IMR-90 (cell line): ENCODE measurements at regions not wholly inside any gene's neighbourhood (a gene's known extent, or its start where the extent isn't known, plus 50 kb on each side); places are given as distances from the start of the nearest gene placed in this dataset.

Source experiments
- ATAC-seq: fragments of 200-7000 bp; cut with Tn5 transposase; 2 replicates; pipeline ENCODE4 v1.9.1; 2020; ENCODE audit warnings: low read depth, mild to moderate bottlenecking, moderate library complexity
- BruUV-seq: library from RNA; stranded (reverse); fragments of 400-500 nt; replicated peaks from 2 replicates; lab custom pipeline; 2021; lab: Mats Ljungman, UMichigan
- CTCF ChIA-PET: fragments of 300-600 bp; formaldehyde crosslinking; extraction: SDS; loops from one replicate; lab custom pipeline; 2021; ENCODE audit warnings: antibody characterized with exemption; lab: Yijun Ruan, JAX
- POLR2A ChIA-PET: fragments of 300-600 bp; sonication (Branson Sonifier 250); formaldehyde crosslinking; loops from one replicate; lab custom pipeline; 2022; ENCODE audit warnings: antibody characterized with exemption; ENCODE audit not compliant: unreplicated experiment; lab: Charles Lee
- DNase-seq: peaks from one replicate; pipeline ENCODE4 v3.0.0; 2013
- H2AFZ ChIP-seq: replicated peaks from 2 replicates; pipeline ENCODE3; 2013; ENCODE audit warnings: low read length, mild to moderate bottlenecking; ENCODE audit not compliant: poor library complexity
- H2AK5ac ChIP-seq: 2 replicates; pipeline ENCODE4 v1.6.1; 2013; ENCODE audit warnings: low read depth, low read length, inconsistent platforms
- H2AK9ac ChIP-seq: replicated peaks from 2 replicates; pipeline ENCODE3; 2013; ENCODE audit warnings: mild to moderate bottlenecking, low read depth, low read length, moderate library complexity; ENCODE audit not compliant: poor library complexity
- H2BK120ac ChIP-seq: 2 replicates; pipeline ENCODE4 v1.6.1; 2013; ENCODE audit warnings: low read depth, low read length, inconsistent platforms
- H2BK15ac ChIP-seq: 3 replicates; pipeline ENCODE4 v1.6.1; 2013; ENCODE audit warnings: low read depth, low read length, inconsistent platforms
- H2BK20ac ChIP-seq: 2 replicates; pipeline ENCODE4 v1.6.1; 2013; ENCODE audit warnings: low read depth, mild to moderate bottlenecking, inconsistent platforms, low read length, moderate library complexity
- H2BK5ac ChIP-seq: 2 replicates; pipeline ENCODE4 v1.6.1; 2013; ENCODE audit warnings: mild to moderate bottlenecking, low read depth, low read length, inconsistent platforms; ENCODE audit not compliant: poor library complexity, severe bottlenecking
- H3K14ac ChIP-seq: replicated peaks from 2 replicates; pipeline ENCODE4 v1.6.1; 2013; ENCODE audit warnings: low read depth, low read length, inconsistent platforms
- H3K18ac ChIP-seq: 2 replicates; pipeline ENCODE4 v1.6.1; 2013; ENCODE audit warnings: low read depth, low read length, control low read depth
- H3K23ac ChIP-seq: 2 replicates; pipeline ENCODE4 v1.6.1; 2013; ENCODE audit warnings: low read depth, low read length, inconsistent platforms
- H3K27ac ChIP-seq: 2 replicates; pipeline ENCODE4 v1.5.1; 2013; ENCODE audit warnings: mild to moderate bottlenecking, control low read depth, low read length; ENCODE audit not compliant: insufficient read depth
- H3K27me3 ChIP-seq: 2 replicates; pipeline ENCODE4 v1.6.1; 2013; ENCODE audit warnings: low read length; ENCODE audit not compliant: control insufficient read depth, insufficient read depth
- H3K36me3 ChIP-seq: 2 replicates; pipeline ENCODE4 v1.6.1; 2013; ENCODE audit warnings: low read length, mixed read lengths; ENCODE audit not compliant: control insufficient read depth, insufficient read depth
- H3K4ac ChIP-seq: 2 replicates; pipeline ENCODE4 v1.6.1; 2013; ENCODE audit warnings: low read depth, low read length, inconsistent platforms
- H3K4me1 ChIP-seq: 2 replicates; pipeline ENCODE4 v1.6.1; 2013; ENCODE audit warnings: low read length, mixed read lengths; ENCODE audit not compliant: control insufficient read depth, insufficient read depth
- H3K4me2 ChIP-seq: 2 replicates; pipeline ENCODE4 v1.6.1; 2013; ENCODE audit warnings: low read depth, mild to moderate bottlenecking, control low read depth, low read length, moderate library complexity
- H3K4me3 ChIP-seq: 2 replicates; pipeline ENCODE4 v1.5.1; 2013; ENCODE audit warnings: low read depth, mild to moderate bottlenecking, control low read depth, low read length, moderate library complexity; ENCODE audit not compliant: insufficient read depth
- H3K56ac ChIP-seq: 2 replicates; pipeline ENCODE4 v1.6.1; 2013; ENCODE audit warnings: low read length, inconsistent platforms; ENCODE audit not compliant: insufficient read depth; ENCODE audit errors: extremely low read depth
- H3K79me1 ChIP-seq, 2 experiments: 2 replicates each; pipeline ENCODE4 v1.6.1; 2013; ENCODE audit warnings: low read length in 2 of 2, inconsistent platforms in 1 of 2, low read depth in 1 of 2
- H3K9ac ChIP-seq: 2 replicates; pipeline ENCODE4 v1.6.1; 2013; ENCODE audit warnings: low read depth, low read length, control low read depth
- H3K9me1 ChIP-seq: 2 replicates; pipeline ENCODE4 v1.6.1; 2013; ENCODE audit warnings: low read length, inconsistent platforms; ENCODE audit not compliant: insufficient read depth
- H3K9me3 ChIP-seq: 2 replicates; pipeline ENCODE4 v1.6.1; 2013; ENCODE audit warnings: low read length; ENCODE audit not compliant: control insufficient read depth, insufficient read depth
- H4K20me1 ChIP-seq: 2 replicates; pipeline ENCODE4 v1.6.1; 2013; ENCODE audit warnings: low read length, inconsistent platforms; ENCODE audit not compliant: insufficient read depth
- H4K5ac ChIP-seq: 2 replicates; pipeline ENCODE4 v1.6.1; 2013; ENCODE audit warnings: mild to moderate bottlenecking, low read depth, low read length, control low read depth
- H4K8ac ChIP-seq, 2 experiments: 2 replicates each; pipeline ENCODE4 v1.6.1; 2013; ENCODE audit warnings: low read depth in 2 of 2, low read length in 2 of 2, control low read depth in 1 of 2, inconsistent platforms in 1 of 2
- H4K91ac ChIP-seq: 2 replicates; pipeline ENCODE4 v1.6.1; 2013; ENCODE audit warnings: low read depth, low read length, inconsistent platforms; ENCODE audit not compliant: insufficient read depth
- CTCF ChIP-seq: conservative IDR thresholded peaks from 2 replicates; pipeline ENCODE4 v1.5.1; 2012; ENCODE audit warnings: mild to moderate bottlenecking, low read depth, low read length, improper control_type of control experiment
- FOS ChIP-seq: fragments of 150-350 bp; IDR thresholded peaks from 2 replicates; pipeline ENCODE4 v1.6.1; 2016; ENCODE audit warnings: low read depth, low read length
- MAFK ChIP-seq: IDR thresholded peaks from 2 replicates; pipeline ENCODE4 v1.6.1; 2012; ENCODE audit warnings: low read depth, low read length, improper control_type of control experiment
- RAD21 ChIP-seq: IDR thresholded peaks from 2 replicates; pipeline ENCODE4 v1.6.1; 2012; ENCODE audit warnings: low read length, improper control_type of control experiment
- RCOR1 ChIP-seq: IDR thresholded peaks from 2 replicates; pipeline ENCODE4 v1.6.1; 2012; ENCODE audit warnings: mild to moderate bottlenecking, low read length, improper control_type of control experiment; ENCODE audit not compliant: insufficient replicate concordance
- RFX5 ChIP-seq: IDR thresholded peaks from 2 replicates; pipeline ENCODE4 v1.8.0; 2012; ENCODE audit warnings: low read depth, mild to moderate bottlenecking, low read length, moderate library complexity
- USF2 ChIP-seq: fragments of 150-350 bp; IDR thresholded peaks from 2 replicates; pipeline ENCODE4 v1.6.1; 2017; ENCODE audit warnings: mild to moderate bottlenecking, antibody characterized with exemption, low read length, low read depth
- WGBS, 2 experiments: methylation state at CpG; one replicate each; pipeline versions ENCODE4 v1.1.5 to v1.1.7; 2013; ENCODE audit warnings: missing lambda C conversion rate in 2 of 2; ENCODE audit not compliant: insufficient read length in 1 of 2; ENCODE audit errors: extremely low coverage in 2 of 2; 5-methylcytosine and 5-hydroxymethylcytosine counted together
- dilution Hi-C: fragments of 300-500 bp; cut with HindIII; formaldehyde crosslinking; loops from one replicate; pipeline ENCODE4 v1.14.3; 2018; ENCODE audit warnings: low sequenced_read_pairs; ENCODE audit not compliant: unreplicated experiment
- in situ Hi-C: fragments of 300-500 bp; cut with MboI; formaldehyde crosslinking; loops from 3 replicates; pipeline ENCODE4 v1.14.3; 2019; ENCODE audit warnings: low sequenced_read_pairs, inconsistent platforms, mixed read lengths
- intact Hi-C: fragments of 100-400 bp; cut with micrococcal nuclease; formaldehyde crosslinking; loops from 2 replicates; pipeline ENCODE4 v1.10.0; 2022

DNA sequence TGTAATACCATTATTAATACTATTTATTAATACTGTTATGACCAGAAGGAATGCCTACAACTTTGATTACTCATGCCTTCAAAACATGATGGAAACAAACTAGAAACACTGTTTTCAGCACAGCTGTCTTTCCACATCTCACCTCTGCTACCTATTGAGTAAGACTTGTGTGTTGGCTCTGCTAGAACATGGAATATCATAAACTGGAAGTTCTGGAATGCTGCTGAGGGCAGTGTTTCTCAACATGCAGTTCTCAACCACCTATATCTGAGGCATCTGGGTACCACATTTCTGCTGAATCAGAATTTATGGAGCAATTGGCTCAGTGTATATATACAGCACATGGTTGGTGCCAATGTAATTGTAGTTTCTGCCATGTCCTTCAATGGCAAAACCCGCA lies 392.1 kb downstream of the TUSC7 start:
- CTCF ChIA-PET, result interaction anchor here (0.7 kb wide), 1 partner anchor 928 kb away, joined by 9 read pairs; no protein-coding TSS in a partner anchor
- intact Hi-C loops, result no loop called here

More for the DNA sequence above, 392.1 kb downstream of the TUSC7 start:
- POLR2A ChIA-PET, result no interaction called here
- Histone ChIP-seq H2BK5ac (no peak overlapping the region), H3K4ac (no peak overlapping the region), H4K20me1 (no peaks in the 10 kb centered on the region), H3K14ac (no peak overlapping the region), H4K5ac (no peak overlapping the region), H3K23ac (no peak overlapping the region), H2BK120ac (no peak overlapping the region), H3K4me2 (no peak overlapping the region), H4K91ac (no peak overlapping the region), H3K9ac (no peak overlapping the region), H4K8ac (no peak overlapping the region), H3K27me3 (no peaks in the 10 kb centered on the region), H2BK20ac (no peak overlapping the region), H3K56ac (no peak overlapping the region), H3K79me1 (no peaks in the 10 kb centered on the region), H3K4me1 (peaks cover 2% of the 10 kb centered on the region), H2AFZ (no peak overlapping the region), H3K9me3 (no peaks in the 10 kb centered on the region), H3K9me1 (peaks cover 5% of the 10 kb centered on the region; the same call in 1 of the 2 replicates), H3K36me3 (no peaks in the 10 kb centered on the region), H3K18ac (no peak overlapping the region), H2AK5ac (no peak overlapping the region), H2BK15ac (no peak overlapping the region), H3K4me3 (no peak overlapping the region), H3K27ac (no peak overlapping the region), H2AK9ac (no peak overlapping the region)
- dilution Hi-C loops (no loop called here), in situ Hi-C loops (no loop called here)
- no TSS peak for BruUV-seq
- ATAC-seq (no peak), DNase-seq (no peak)
- TF ChIP-seq USF2 (no peak), RCOR1 (no peak), FOS (no peak), RAD21 (no peak), MAFK (no peak), RFX5 (no peak), CTCF (no peak)
- WGBS, 2 experiments, result no CpG with 5 or more reads among the region's 1 CpG
